Activated naive CD8-positive, alpha-beta T cell treated with anti-CD3 and anti-CD28 coated beads, Interleukin-2, amount 50 U/mL, for 24 hours (primary cell): ENCODE measurements at regions not wholly inside any gene's neighbourhood (a gene's known extent, or its start where the extent isn't known, plus 50 kb on each side); places are given as distances from the start of the nearest gene placed in this dataset.

ENCODE experiments used
- ATAC-seq: fragments of 150-1000 bp; cut with Tn5 transposase; one replicate; pipeline ENCODE4 v1.10.0; 2021
- DNase-seq: peaks from one replicate; pipeline ENCODE4 v3.0.0; 2021
- H3K27ac Mint-ChIP-seq: one replicate; pipeline ENCODE4 v1.8.0; 2021; ENCODE audit warnings: mild to moderate bottlenecking, mixed read lengths
- H3K27me3 Mint-ChIP-seq: one replicate; pipeline ENCODE4 v1.8.0; 2021; ENCODE audit warnings: mixed read lengths
- H3K36me3 Mint-ChIP-seq: one replicate; pipeline ENCODE4 v1.8.0; 2021; ENCODE audit warnings: low read depth, mixed read lengths
- H3K4me1 Mint-ChIP-seq: one replicate; pipeline ENCODE4 v1.8.0; 2021; ENCODE audit warnings: mixed read lengths
- H3K4me3 Mint-ChIP-seq: one replicate; pipeline ENCODE4 v1.8.0; 2021; ENCODE audit warnings: mild to moderate bottlenecking, moderate library complexity, mixed read lengths
- H3K9me3 Mint-ChIP-seq: one replicate; pipeline ENCODE4 v1.8.0; 2021; ENCODE audit warnings: mixed read lengths

- Mint-ChIP-seq H3K27ac (no peak overlapping the region), H3K36me3 (no peaks in the 10 kb centered on the region), H3K4me3 (no peak overlapping the region), H3K4me1 (peaks cover 5% of the 10 kb centered on the region), H3K9me3 (no peaks in the 10 kb centered on the region), H3K27me3 (peaks cover 10% of the 10 kb centered on the region)
- DNase-seq (no peak), ATAC-seq (no peak)
Measured at GRCh38 chr1:94741510-94741909, 78.6 kb upstream of the SLC44A3 start.

- Mint-ChIP-seq H3K27me3 (peaks cover 11% of the 10 kb centered on the region), H3K4me1 (peaks cover 11% of the 10 kb centered on the region), H3K9me3 (no peaks in the 10 kb centered on the region), H3K36me3 (no peaks in the 10 kb centered on the region), H3K4me3 (no peak overlapping the region), H3K27ac (no peak overlapping the region)
- ATAC-seq (no peak), DNase-seq (no peak)
Measured at GRCh38 chr1:94739521-94740061, 80.6 kb upstream of the SLC44A3 start.

GRCh38 chr1:94738371-94738770, 81.8 kb upstream of the SLC44A3 start:
- DNase-seq (no peak), ATAC-seq (no peak)
- peaks cover 9% of the 10 kb centered on the region for H3K27me3 Mint-ChIP-seq
- H3K36me3 Mint-ChIP-seq, result no peaks in the 10 kb centered on the region
- H3K4me3 Mint-ChIP-seq, result no peak overlapping the region
- no peaks in the 10 kb centered on the region for H3K9me3 Mint-ChIP-seq
- no peak overlapping the region for H3K27ac Mint-ChIP-seq
- H3K4me1 Mint-ChIP-seq, result peaks cover 11% of the 10 kb centered on the region

- Mint-ChIP-seq H3K9me3 (no peaks in the 10 kb centered on the region), H3K27ac (no peak overlapping the region), H3K4me1 (peaks cover 11% of the 10 kb centered on the region), H3K4me3 (no peak overlapping the region), H3K27me3 (peaks cover 11% of the 10 kb centered on the region), H3K36me3 (no peaks in the 10 kb centered on the region)
- DNase-seq, result no peak
- ATAC-seq, result no peak
Measured at GRCh38 chr1:94737124-94737998, 82.8 kb upstream of the SLC44A3 start.

- H3K4me1 Mint-ChIP-seq, result peaks cover 8% of the 10 kb centered on the region
- H3K27ac Mint-ChIP-seq, result no peak overlapping the region
- no peaks in the 10 kb centered on the region for H3K9me3 Mint-ChIP-seq
- no peak for ATAC-seq
- H3K36me3 Mint-ChIP-seq, result no peaks in the 10 kb centered on the region
- H3K27me3 Mint-ChIP-seq, result peaks cover 13% of the 10 kb centered on the region
- DNase-seq, result no peak
- no peak overlapping the region for H3K4me3 Mint-ChIP-seq
Measured at GRCh38 chr1:94736549-94736948, 83.6 kb upstream of the SLC44A3 start.

- H3K9me3 Mint-ChIP-seq, result no peaks in the 10 kb centered on the region
- DNase-seq (no peak), ATAC-seq (no peak)
- peaks cover 8% of the 10 kb centered on the region for H3K4me1 Mint-ChIP-seq
- H3K36me3 Mint-ChIP-seq, result no peaks in the 10 kb centered on the region
- H3K27ac Mint-ChIP-seq, result no peak overlapping the region
- peaks cover 16% of the 10 kb centered on the region for H3K27me3 Mint-ChIP-seq
- H3K4me3 Mint-ChIP-seq, result no peak overlapping the region
Measured at GRCh38 chr1:94736073-94736472, 84.1 kb upstream of the SLC44A3 start.

GRCh38 chr1:94734963-94735901, 84.9 kb upstream of the SLC44A3 start:
- DNase-seq, result no peak

GRCh38 chr1:94731891-94732290, 88.3 kb upstream of the SLC44A3 start:
- DNase-seq (no peak), ATAC-seq (no peak)
- Mint-ChIP-seq H3K9me3 (no peaks in the 10 kb centered on the region), H3K27ac (no peak overlapping the region), H3K4me1 (peaks cover 6% of the 10 kb centered on the region), H3K27me3 (peaks cover 13% of the 10 kb centered on the region), H3K36me3 (no peaks in the 10 kb centered on the region), H3K4me3 (no peak overlapping the region)

More at GRCh38 chr1:94734963-94735901, 84.9 kb upstream of the SLC44A3 start:
- peaks cover 8% of the 10 kb centered on the region for H3K4me1 Mint-ChIP-seq
- H3K36me3 Mint-ChIP-seq, result no peaks in the 10 kb centered on the region
- no peak overlapping the region for H3K4me3 Mint-ChIP-seq
- ATAC-seq, result no peak
- H3K9me3 Mint-ChIP-seq, result no peaks in the 10 kb centered on the region
- H3K27ac Mint-ChIP-seq, result no peak overlapping the region
- peaks cover 15% of the 10 kb centered on the region for H3K27me3 Mint-ChIP-seq

- Mint-ChIP-seq H3K27ac (no peak overlapping the region), H3K9me3 (no peaks in the 10 kb centered on the region), H3K4me1 (peaks cover under 1% of the 10 kb centered on the region), H3K36me3 (no peaks in the 10 kb centered on the region), H3K4me3 (no peak overlapping the region), H3K27me3 (peaks cover 13% of the 10 kb centered on the region)
- DNase-seq, result no peak
- no peak for ATAC-seq
Measured at GRCh38 chr1:94730450-94730849, 89.7 kb upstream of the SLC44A3 start.

- H3K4me1 Mint-ChIP-seq, result no peaks in the 10 kb centered on the region
- peaks cover 7% of the 10 kb centered on the region for H3K27me3 Mint-ChIP-seq
- H3K27ac Mint-ChIP-seq, result no peak overlapping the region
- H3K36me3 Mint-ChIP-seq, result no peaks in the 10 kb centered on the region
- H3K9me3 Mint-ChIP-seq, result no peaks in the 10 kb centered on the region
- no peak overlapping the region for H3K4me3 Mint-ChIP-seq
- no peak for DNase-seq
- no peak for ATAC-seq
Measured at GRCh38 chr1:94729267-94729666, 90.9 kb upstream of the SLC44A3 start.

GRCh38 chr1:94727846-94728715, 92.1 kb upstream of the SLC44A3 start:
- Mint-ChIP-seq H3K36me3 (no peaks in the 10 kb centered on the region), H3K4me3 (no peak overlapping the region), H3K4me1 (no peaks in the 10 kb centered on the region), H3K27me3 (peaks cover 7% of the 10 kb centered on the region), H3K27ac (no peak overlapping the region), H3K9me3 (no peaks in the 10 kb centered on the region)
- DNase-seq (no peak), ATAC-seq (no peak)

GRCh38 chr1:94726981-94727685, 93.0 kb upstream of the SLC44A3 start:
- Mint-ChIP-seq H3K27me3 (peaks cover 5% of the 10 kb centered on the region), H3K4me1 (no peaks in the 10 kb centered on the region), H3K4me3 (no peak overlapping the region), H3K36me3 (no peaks in the 10 kb centered on the region), H3K27ac (no peak overlapping the region), H3K9me3 (no peaks in the 10 kb centered on the region)
- no peak for ATAC-seq
- DNase-seq, result no peak

- no peak overlapping the region for H3K4me3 Mint-ChIP-seq
- H3K9me3 Mint-ChIP-seq, result no peaks in the 10 kb centered on the region
- no peak for DNase-seq
- no peak overlapping the region for H3K27ac Mint-ChIP-seq
- H3K27me3 Mint-ChIP-seq, result no peaks in the 10 kb centered on the region
- peaks cover 6% of the 10 kb centered on the region for H3K4me1 Mint-ChIP-seq
- no peaks in the 10 kb centered on the region for H3K36me3 Mint-ChIP-seq
- no peak for ATAC-seq
Measured at GRCh38 chr1:94725566-94725965, 94.6 kb upstream of the SLC44A3 start.
